ENCODE measurements at regions not wholly inside any gene's neighbourhood (a gene's known extent, or its start where the extent isn't known, plus 50 kb on each side); places are given as distances from the start of the nearest gene placed in this dataset.
"Not testable (repeated sequence)": the region's sequence is repeated elsewhere in the genome, so short reads cannot be mapped to it uniquely, and the experiment has no call there.

DNA sequence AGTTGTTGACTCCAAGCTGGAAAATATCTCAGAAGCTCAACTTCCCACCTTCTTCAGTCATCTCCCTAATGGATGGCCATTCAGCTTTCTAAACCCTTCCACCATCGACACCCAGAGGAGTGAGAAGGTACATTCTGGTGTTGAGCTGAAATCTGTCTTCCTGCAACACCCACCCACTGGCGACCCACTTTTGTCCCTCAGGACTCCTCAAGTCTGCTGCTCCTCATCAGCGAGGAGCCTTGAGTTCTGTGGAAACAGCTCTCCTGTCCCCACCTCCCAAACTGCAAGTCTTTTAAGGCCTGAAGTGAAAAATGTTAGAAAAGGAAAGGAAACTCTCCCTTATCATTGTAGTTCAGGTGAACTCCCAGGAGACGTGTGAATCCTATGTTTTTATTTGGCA is 111.5 kb upstream of the HAND1 start:
- DNase-seq (ENCODE audit: low spot score) = no peak

DNA sequence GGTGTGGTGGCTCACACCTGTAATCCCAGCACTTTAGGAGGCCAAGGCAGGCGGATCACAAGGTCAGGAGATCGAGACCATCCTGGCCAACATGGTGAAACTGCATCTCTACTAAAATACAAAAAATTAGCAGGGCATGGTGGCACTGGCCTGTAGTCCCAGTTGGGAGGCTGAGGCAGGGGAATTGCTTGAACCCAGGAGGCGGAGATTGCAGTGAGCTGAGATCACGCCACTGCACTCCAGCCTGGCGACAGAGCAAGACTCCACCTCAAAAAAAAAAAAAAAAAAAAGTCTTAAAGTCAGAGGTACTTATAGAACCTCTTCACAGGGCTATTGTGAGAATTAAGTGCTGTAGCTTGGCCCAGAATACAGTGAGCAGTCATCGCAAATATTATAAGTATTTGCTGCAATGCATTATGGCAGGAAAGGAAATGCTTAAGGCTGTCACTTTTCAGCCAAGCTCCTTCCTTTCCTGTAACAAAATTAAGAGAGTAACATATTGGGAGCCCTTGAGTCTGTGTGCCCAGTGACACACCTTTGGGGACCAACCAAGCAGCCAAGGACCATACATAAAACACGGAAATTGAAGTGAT is 110.9 kb upstream of the HAND1 start:
- DNase-seq (ENCODE audit: low spot score) = not testable (repeated sequence)

DNA sequence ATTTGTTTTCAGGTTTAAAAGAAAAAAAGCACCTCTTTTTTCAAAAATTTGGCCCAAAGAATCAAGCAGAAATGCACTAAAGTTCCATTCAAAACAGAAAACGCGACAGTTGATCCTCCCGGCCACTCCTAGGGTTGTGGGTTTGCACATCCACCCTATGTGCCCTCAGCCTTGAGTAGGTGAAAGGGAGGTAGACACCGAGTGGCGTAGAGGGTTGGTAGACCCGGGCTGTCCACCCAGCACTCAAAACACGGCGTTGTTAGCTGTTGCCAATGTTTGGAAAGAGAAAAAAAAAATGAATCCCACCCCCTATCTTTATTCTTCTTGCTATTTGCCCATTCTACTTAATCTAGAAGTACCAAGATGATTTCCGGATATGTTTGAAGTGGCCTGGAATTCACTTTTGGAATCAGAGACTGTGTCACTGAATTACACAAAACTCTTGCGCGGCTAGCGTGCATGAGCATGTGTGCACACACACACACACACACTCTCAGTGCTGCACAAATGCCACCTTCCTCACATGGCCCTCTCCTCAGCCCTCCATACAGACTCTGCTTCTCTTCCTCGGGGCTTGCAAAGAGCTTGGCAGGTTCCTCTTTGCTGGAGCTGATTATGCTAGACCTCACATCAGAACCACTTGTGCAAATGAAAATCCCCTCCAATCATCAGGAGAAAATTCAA is 110.2 kb upstream of the HAND1 start:
- no peak for DNase-seq (ENCODE audit: low spot score)

DNA sequence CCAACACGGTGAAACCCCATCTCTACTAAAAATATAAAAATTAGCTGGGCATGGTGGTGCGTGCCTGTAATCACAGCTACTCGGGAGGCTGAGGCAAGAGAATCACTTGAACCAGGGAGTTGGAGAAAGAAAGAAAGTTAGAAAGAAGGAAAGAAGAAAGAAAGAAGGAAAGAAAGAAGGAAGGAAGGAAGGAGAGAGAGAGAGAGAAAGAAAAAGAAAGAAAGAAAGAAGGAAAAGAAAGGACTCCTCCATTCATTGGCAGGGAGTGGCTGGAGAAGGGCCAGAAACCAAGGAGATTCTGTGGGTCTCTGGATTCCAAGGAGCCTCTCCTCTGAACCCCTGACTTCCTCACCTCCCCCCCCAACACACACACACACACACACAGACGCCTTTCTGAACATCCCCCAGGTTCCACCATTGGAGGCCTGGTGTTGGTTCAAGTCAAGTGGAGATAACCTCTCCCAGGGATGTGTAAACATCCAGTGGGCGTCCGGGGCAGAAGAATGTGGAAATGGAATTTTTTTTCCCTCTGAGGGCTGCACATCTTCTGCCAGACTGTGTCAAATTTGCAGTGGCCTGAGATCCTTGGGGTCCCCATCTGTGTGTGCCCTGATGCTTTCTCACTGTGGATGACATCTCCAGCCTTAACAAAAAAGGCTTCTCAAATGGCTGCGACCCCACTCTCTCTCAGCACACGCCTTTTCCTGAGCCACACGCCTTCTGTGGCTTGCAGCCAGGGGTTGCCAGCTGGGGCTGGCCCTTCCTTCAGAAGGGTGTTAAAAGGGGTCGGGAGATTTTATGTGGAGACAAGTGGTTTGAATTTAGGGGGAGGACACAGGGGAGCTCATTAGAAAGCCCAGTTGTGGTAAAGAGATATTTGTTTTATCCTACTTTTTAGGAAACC is 109.3 kb upstream of the HAND1 start:
- no peak for DNase-seq (ENCODE audit: low spot score)

DNA sequence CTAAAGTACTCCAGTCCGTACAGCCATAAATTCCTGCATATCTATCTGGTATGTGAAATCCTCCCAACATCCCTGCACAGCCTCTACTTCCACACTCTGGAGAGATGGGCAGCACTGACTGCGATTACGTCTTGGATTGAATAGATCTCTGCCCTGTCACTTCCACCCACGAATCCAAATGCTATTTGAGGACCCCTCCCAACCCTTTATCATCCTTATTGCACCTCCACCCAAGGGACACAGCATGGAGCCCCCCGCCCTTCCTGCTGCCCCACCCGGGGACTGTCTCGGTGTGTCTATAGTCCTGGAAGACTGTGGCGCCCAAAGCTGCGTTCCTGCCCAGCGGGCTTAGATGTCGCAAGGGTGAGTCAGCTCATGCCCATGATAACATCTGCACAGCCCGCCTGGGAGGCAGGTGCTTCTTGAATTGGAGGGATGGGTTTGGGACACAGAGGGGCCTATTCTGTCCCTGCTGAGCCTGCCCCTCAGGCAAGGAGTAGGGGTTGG is 105.7 kb upstream of the HAND1 start:
- peak; percentile 56 for DNase-seq (ENCODE audit: low spot score)

DNA sequence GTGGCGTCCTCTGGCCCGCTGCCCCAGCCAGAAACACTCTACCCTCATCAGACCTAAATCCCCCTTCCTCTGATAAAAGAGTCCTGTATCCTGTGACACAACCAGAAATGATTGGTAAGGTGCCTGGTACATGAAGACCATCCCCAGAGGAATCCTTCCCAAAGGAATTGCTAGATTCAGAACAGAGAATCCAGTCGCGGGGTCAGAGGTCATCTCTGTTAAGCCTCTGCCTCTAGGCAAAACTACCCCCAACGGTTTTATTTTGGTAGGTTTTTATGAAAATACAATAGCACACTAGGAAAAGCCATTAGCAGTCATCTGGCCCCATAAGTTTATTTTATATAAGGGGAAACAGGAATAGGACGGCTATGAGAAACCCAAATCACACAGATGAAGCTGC is 102.4 kb upstream of the HAND1 start:
- no peak for DNase-seq (ENCODE audit: low spot score)

DNA sequence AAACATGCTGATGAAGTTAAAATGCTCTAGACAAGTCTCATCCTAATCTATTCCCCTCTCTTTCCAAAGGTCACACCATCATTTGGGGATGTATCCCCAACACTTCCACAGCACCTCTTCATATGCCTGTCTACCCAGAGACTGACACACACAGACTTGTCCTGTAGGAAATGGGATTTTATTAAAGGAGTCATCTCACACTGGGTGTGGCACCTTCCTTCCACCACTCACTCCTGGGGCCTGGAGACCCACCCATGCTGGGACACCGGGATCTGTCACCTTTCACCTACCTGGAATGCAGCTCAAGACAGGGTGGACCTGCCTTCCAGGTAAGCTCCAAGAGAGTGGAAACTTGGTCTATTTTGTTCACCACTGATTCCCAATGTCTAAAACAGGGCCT is 99.4 kb upstream of the HAND1 start:
- DNase-seq (ENCODE audit: low spot score) = no peak

DNA sequence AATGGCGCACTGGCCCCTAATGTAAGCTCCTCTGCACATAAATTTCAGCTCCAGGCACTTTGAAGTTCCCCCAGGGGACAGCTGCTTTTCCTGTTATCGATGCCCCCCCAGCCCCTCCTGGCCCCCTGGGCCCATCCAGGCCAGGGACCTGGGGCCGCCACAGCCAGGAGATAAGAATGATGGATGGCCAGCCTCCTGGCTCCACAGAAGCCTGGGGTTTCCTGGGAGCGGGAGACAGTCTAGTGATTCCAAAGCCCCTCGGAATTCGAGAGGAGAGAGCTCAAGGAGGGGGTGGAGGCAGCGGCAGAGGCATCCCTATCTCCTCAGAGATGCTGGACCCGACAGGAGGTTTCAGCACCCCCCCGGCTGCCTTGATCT is 98.4 kb upstream of the HAND1 start:
- DNase-seq (ENCODE audit: low spot score) = no peak

DNA sequence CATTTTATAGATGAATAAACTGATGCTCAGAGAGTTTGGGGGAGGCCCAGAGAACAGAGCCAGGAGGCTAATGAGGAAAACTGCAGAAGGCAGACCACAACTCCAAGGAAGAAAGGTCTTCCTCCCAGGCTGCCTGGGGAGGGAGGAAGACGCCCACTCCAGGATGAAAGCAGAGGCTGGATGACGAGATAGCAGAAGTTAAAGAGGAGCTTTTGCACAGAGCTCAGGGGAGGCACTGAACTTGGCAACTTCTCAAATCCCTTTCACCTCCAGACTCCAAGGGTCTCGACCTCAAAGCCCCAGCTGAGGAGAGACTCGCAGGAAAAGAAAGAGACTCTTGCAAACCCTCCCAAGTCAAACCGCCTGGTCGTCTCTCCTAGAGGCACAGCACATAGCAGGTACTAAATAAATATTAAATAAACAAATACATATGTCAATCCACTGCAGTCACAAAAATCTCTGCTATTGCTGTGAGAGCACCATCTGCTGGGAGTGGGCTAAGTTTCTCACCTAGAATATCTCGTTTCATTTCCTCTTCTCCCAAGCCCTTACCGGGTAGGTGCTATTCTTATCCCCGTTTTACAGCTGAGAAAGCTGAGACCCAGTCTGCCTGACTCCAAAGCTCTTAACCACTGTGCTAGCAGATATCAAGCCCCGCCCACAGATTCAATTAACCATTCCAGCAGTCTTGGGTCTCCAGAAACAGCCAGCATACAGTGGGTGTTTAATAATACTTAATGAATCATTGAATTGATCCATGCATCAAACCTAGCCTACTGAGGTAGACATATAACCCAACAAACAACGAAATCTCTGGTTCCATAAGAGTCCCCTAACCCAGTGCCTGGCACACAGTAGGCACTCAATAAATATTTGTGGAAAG is 97.8 kb upstream of the HAND1 start:
- no peak for DNase-seq (ENCODE audit: low spot score)

DNA sequence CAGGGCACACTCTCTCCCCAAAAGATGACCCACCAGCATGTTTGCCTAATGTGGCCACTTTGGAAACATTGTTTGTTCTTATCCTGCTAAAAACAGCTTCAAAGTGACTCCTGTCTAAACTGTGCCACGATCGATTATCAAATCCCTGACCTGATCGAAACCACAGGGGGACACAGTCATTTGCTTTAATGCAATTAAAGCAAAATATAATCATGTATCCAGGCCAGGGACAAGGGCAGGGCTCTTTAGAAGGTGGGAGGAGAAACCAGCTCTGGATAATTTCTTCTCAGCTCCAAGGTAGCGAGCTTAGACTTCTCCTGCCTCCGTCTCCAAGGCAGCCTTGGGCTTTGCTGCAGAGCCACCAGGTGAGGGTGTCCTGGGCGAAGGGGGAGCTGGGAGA is 95.0 kb upstream of the HAND1 start:
- DNase-seq (ENCODE audit: low spot score) = no peak

DNA sequence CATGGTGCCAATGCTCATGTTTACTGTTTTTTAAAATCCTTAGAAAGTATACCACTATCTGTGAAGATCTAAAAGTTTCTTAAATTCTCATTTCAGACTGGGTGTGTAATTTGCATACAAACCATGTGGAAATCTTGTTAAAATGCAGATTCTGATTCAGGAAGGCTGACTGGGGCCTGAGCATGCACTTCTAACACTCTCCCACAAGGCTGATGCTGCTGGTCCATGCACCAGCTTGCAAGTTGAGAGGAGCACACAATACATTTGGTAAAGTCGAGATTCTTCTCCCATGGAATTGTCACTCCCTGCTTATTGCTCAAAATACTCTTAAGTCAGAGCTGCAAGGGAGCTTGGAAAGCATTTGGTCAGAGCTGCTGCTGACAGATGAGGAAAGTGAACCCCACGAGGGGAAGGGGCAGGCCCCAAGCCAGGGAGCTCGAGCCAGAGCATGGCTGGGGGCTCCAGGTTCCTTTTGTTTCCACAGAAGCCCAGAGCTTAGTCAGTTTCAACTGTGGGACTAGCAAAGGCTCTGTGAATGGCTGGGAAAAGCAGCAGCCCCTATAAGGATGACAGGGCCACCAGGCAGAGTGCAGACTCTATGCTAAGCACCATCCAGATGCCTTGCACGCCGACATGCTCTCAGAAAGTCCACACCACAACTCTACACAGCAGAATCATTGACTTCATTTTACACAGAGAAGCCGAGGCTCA is 93.5 kb upstream of the HAND1 start:
- DNase-seq (ENCODE audit: low spot score) = no peak

DNA sequence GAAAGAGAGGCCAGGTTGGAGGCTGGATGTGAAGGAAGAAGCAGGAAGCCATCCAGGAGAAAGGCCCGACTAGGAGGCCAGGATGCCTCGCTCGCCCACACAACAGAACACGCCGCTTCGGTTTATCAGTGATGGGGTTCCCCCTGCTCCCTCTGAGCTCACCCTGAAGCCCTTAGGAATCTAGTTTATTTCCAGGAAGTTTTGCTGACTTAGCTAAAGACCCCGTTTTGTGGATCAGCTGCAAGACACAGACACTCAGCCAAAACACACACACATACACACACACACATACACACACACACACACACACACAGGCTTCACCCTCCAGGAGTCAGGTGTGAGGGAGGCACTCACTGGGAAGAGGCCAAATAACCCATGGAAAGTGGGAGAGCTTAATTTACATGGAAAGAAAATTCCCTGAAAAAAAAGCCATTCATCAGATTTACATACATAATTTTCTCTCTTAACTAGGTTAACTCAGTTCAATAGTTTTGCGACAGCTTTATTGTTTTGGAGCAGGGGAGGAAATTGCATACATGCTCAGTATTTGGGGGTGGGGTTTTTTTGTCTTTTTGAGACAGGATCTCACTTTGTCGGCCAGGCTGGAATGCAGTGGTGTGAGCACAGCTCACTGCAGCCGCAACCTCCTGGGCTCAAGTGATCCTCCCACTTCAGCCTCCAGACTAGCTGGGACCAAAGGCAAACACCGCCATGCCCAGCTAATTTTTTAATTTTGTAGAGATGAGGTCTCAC is 92.7 kb upstream of the HAND1 start:
- no peak for DNase-seq (ENCODE audit: low spot score)

DNA sequence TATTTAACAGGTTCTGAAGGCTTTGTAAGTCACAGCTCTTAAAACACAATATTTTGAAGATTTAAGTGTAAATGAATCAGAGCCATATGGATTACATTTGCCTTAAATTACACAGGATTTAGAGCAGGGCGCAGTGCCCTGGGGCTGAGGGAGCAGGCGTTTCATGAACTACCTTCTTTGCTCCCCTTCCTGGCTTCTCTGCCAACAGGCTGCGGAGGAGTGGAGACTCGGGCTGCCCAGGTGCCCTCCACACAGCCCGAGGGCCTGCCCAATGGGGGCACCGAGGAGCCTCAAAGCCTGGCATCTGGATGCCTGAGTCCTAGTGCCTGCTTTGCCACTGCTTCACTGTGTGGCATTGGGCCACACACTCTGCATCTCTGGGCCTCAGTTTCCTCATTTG is 90.6 kb upstream of the HAND1 start:
- DNase-seq (ENCODE audit: low spot score) = no peak

DNA sequence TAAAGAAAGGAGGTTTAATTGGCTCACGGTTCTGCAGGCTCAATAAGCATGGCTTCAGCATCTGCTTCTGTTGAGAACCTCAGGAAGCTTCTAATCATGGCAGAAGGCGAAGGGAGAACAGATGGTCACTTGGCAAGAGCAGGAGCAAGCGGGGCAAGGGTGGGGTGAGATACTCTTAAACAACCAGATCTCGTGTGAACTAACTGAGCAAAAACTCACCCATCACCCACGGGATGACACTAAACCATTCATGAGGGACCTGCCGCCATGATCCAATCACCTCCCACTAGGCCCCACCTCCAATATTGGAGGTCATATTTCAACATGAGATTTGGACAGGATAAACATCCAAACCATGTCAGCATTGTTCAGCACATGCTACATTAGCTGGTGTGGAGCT is 89.1 kb upstream of the HAND1 start:
- DNase-seq (ENCODE audit: low spot score) = no peak

DNA sequence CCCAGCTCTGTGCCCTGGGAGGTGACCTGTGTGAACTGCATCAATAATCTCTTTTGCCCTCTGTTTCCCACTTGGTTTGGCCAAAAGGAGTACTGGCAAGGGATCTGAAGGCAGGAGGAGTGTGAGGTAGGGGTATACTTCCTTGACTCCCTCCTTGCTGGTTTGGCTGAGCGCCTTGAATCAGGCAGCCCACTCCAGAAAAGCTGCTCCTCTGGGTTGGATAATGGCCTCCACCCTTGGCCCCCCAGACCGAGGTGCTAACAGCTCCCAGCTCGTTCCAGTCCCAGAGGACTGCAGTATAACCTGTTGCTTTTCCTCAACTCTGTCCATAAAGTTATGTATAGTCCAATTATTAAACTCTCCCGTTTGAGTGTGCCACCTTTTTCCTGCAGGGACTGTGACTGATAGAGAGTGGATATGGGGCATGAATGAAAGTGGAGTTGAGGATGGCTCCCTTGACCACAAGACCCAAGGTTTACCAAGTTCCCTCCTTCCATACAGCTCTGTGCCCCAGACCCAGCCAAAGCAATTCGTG is 88.2 kb upstream of the HAND1 start:
- no peak for DNase-seq (ENCODE audit: low spot score)

DNA sequence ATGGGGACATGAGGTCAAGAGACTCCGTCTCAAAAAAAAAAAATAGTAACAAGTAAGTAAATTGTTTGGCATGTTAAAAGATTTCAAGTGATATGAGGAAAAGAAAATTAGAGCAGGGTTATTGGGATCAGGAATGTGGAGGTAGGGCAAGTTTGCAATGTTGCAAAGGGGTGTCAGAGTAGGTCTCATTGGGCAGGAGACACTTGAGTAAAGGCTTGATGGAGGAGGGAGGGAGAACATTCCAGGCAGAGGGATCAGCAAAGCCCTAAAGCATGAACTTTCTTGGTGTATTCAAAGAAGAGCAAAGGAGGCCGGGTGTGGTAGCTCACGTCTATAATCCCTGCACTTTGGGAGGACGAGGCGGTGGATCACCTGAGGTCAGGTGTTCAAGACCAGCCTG is 87.1 kb upstream of the HAND1 start:
- no peak for DNase-seq (ENCODE audit: low spot score)

DNA sequence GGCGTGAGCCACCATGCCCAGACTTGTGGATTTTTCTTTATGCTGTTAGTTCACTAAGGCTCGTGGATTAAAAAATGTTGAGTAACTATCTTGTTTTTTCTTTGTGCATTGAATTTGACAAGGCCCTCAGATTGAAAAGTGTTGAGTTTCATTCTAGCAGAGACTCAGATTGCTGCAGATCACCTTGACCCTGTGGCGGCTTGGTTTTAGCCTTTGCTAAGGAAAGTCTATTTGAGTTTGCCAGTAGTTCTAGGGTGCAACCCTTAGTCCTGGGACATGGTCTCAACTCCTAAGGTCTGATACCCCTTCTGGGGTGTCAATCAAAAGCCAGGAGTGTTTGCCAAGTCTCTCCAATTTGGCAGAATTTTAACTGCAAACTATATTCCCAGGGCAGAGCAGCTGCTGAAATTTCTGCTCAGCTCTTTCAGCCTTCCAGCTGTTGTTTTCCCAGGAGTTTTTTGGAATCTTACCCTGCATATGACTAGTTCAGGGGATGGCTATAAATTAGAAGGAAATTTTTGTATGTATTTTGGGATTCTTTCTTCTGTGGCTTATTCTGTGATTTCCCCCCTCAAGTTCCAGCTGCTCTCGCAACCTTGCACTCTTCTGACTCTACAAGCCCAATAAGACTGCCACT is 84.3 kb upstream of the HAND1 start:
- no peak for DNase-seq (ENCODE audit: low spot score)

DNA sequence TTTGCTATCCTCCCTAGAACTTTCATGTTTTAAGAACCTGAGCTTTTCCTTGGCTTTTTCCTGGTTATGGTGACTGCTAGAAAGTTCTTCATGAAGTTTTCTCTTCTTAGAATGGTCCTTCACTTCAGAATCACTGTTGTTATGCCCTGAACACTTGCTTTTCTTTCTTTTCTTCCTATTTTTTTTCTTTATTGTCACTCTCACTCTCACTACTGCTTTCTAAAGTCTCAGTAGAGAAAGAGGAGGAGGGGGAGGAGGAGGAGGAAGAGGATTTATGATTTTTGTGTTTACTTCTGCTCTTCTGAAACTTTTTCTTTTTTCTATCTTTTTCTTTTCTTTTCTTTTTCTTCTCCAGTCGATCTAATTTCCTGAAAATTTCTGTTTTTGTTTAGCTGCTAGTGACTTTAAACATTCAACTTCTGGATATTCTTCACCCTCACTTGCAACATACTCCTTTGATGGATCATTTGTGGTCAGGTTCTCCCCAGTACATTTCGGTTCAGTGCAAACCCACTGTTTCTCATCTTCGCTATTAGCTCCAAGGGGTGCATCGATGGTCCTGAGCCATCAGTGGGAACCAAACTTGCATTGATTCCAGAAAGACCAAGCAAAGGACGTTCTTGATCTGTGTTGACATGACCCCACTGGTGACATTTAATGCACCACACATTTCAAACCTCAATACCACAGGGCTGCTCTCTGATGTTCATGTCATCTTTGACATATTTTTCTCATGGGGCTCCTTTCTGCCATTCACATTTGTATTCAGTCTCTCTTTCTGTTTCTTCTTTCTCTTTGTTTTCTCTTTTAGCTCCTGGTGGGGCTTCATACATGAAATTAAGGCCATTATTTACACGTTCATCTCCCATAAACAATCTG is 81.6 kb upstream of the HAND1 start:
- no peak for DNase-seq (ENCODE audit: low spot score)

DNA sequence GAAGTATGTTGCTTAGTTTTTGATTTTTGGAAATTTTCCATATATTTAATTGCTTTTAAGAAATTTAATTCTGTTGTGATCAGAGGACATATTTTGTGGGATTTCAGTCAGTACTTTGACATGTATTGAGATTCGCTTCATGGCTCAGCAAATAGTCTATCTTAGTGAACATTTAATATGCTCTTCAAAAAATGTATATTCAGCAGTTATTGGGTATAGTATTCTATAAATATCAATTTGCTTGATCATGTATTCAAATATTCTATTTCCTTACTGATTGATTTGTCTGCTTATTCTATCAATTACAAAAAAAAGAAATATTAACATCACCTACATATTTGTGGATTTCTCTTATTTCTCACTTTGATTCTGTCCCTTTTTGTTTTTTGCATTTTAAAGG is 79.5 kb upstream of the HAND1 start:
- DNase-seq (ENCODE audit: low spot score) = no peak
